SK-N-MC (cell line): ENCODE measurements at regions not wholly inside any gene's neighbourhood (a gene's known extent, or its start where the extent isn't known, plus 50 kb on each side); places are given as distances from the start of the nearest gene placed in this dataset.

Source experiments
- EZH2 ChIP-seq: fragments of 200-600 bp; sonication (generic); IDR thresholded peaks from one replicate; pipeline ENCODE4 v1.6.1; 2017; ENCODE audit warnings: antibody characterized with exemption
- POLR2AphosphoS5 ChIP-seq: IDR thresholded peaks from 2 replicates; pipeline ENCODE4 v1.6.1; 2012; ENCODE audit warnings: mild to moderate bottlenecking, low read depth, low read length, borderline replicate concordance

- TF ChIP-seq POLR2AphosphoS5 (no peak), EZH2 (no peak)
Measured at GRCh38 chr11:8331767-8332166, 68.1 kb upstream of the LMO1 start.
